SK-N-SH (cell line): ENCODE measurements at regions not wholly inside any gene's neighbourhood (a gene's known extent, or its start where the extent isn't known, plus 50 kb on each side); places are given as distances from the start of the nearest gene placed in this dataset.
A peak's percentile ranks its signal among the peaks of the same experiment; 100 is the strongest.

Source experiments
- CTCF ChIA-PET: fragments of 300-600, 350-600 bp; formaldehyde crosslinking; extraction: SDS; loops from one replicate; lab custom pipeline; 2021; lab: Yijun Ruan, JAX
- POLR2A ChIA-PET: fragments of 350-600 bp; sonication (Branson Sonifier 250); formaldehyde crosslinking; extraction: SDS; loops from one replicate; lab custom pipeline; 2020; ENCODE audit warnings: antibody characterized with exemption, inconsistent platforms; lab: Yijun Ruan, JAX
- DNase-seq: peaks from one replicate; pipeline ENCODE4 v3.0.0; 2012
- H2AFZ ChIP-seq: fragments of 200-600 bp; sonication (generic); 2 replicates; pipeline ENCODE4 v1.8.1; 2016; ENCODE audit warnings: antibody characterized with exemption, mild to moderate bottlenecking, low read depth
- H3F3A ChIP-seq: fragments of 200-600 bp; sonication (generic); replicated peaks from 2 replicates; pipeline ENCODE3; 2016; ENCODE audit warnings: antibody characterized with exemption, mild to moderate bottlenecking; ENCODE audit not compliant: insufficient read depth
- H3K27ac ChIP-seq, 2 experiments: fragments of 200-500 bp in 1 of 2; fragments of 200-600 bp in 1 of 2; sonication (Bioruptor generic) in 1 of 2; sonication (generic), shearing (Covaris generic) in 1 of 2; 2 replicates each; pipeline versions ENCODE4 v1.5.1 to v1.6.1; 2014 to 2016; ENCODE audit warnings: low read depth in 2 of 2, inconsistent platforms in 1 of 2, low read length in 1 of 2, mild to moderate bottlenecking in 1 of 2, mixed read lengths in 1 of 2
- H3K27me3 ChIP-seq: fragments of 200-600 bp; sonication (generic), shearing (Covaris generic); 2 replicates; pipeline ENCODE4 v1.6.1; 2016; ENCODE audit warnings: mixed run types; ENCODE audit not compliant: insufficient read depth
- H3K36me3 ChIP-seq, 2 experiments: fragments of 200-500 bp in 1 of 2; fragments of 200-600 bp in 1 of 2; sonication (Bioruptor generic) in 1 of 2; sonication (generic) in 1 of 2; replicated peaks in 1 of 2; 2 replicates each; pipeline versions ENCODE3 to v1.5.1; 2014 to 2016; ENCODE audit warnings: low read length in 1 of 2, mild to moderate bottlenecking in 1 of 2; ENCODE audit not compliant: insufficient read depth in 2 of 2, control insufficient read depth in 1 of 2
- H3K4me1 ChIP-seq, 2 experiments: fragments of 200-500 bp in 1 of 2; fragments of 200-600 bp in 1 of 2; sonication (Bioruptor generic) in 1 of 2; sonication (generic), shearing (Covaris generic) in 1 of 2; 2 replicates each; pipeline versions ENCODE4 v1.5.1 to v1.6.1; 2014 to 2016; ENCODE audit warnings: low read depth in 1 of 2, low read length in 1 of 2, mixed run types in 1 of 2; ENCODE audit not compliant: insufficient read depth in 2 of 2, control insufficient read depth in 1 of 2
- H3K4me2 ChIP-seq: fragments of 200-600 bp; sonication (generic), shearing (Covaris generic); 2 replicates; pipeline ENCODE4 v1.6.1; 2017; ENCODE audit warnings: mixed run types
- H3K4me3 ChIP-seq, 2 experiments: fragments of 200-500 bp in 1 of 2; fragments of 200-600 bp in 1 of 2; sonication (Bioruptor generic) in 1 of 2; sonication (generic), shearing (Covaris generic) in 1 of 2; 2 replicates each; pipeline versions ENCODE4 v1.5.1 to v1.8.1; 2014 to 2016; ENCODE audit warnings: low read depth in 2 of 2, inconsistent platforms in 1 of 2, low read length in 1 of 2, mild to moderate bottlenecking in 1 of 2, mixed read lengths in 1 of 2, moderate library complexity in 1 of 2
- H3K79me2 ChIP-seq: fragments of 200-600 bp; sonication (generic); 2 replicates; pipeline ENCODE4 v1.8.1; 2017; ENCODE audit warnings: mild to moderate bottlenecking; ENCODE audit not compliant: insufficient read depth
- H3K9ac ChIP-seq: fragments of 200-600 bp; sonication (generic); 2 replicates; pipeline ENCODE4 v1.6.1; 2017; ENCODE audit warnings: mixed run types
- H3K9me2 ChIP-seq: fragments of 200-600 bp; sonication (generic); 2 replicates; pipeline ENCODE4 v1.6.1; 2017; ENCODE audit warnings: mixed run types
- H3K9me3 ChIP-seq: fragments of 200-600 bp; sonication (generic); 2 replicates; pipeline ENCODE4 v1.6.1; 2017; ENCODE audit warnings: mixed run types, mild to moderate bottlenecking, moderate library complexity
- H4K20me1 ChIP-seq: fragments of 200-600 bp; sonication (generic); 2 replicates; pipeline ENCODE4 v1.6.1; 2017; ENCODE audit warnings: mild to moderate bottlenecking, mixed run types; ENCODE audit not compliant: insufficient read depth
- CHD2 ChIP-seq: fragments of 150-350 bp; IDR thresholded peaks from 2 replicates; pipeline ENCODE4 v1.6.1; 2018; ENCODE audit warnings: low read length; ENCODE audit not compliant: partially characterized antibody
- CTCF ChIP-seq: fragments of 200-600 bp; sonication (generic); IDR thresholded peaks from 2 replicates; pipeline ENCODE4 v1.6.1; 2017; ENCODE audit warnings: antibody characterized with exemption, mild to moderate bottlenecking, moderate library complexity
- ELF1 ChIP-seq: IDR thresholded peaks from 2 replicates; pipeline ENCODE4 v1.4.0; 2012
- EP300 ChIP-seq, 2 experiments: IDR thresholded peaks; 2 replicates each; pipeline versions ENCODE4 v1.4.0 to v1.6.1; 2012; ENCODE audit warnings: borderline replicate concordance in 1 of 2, low read depth in 1 of 2, low read length in 1 of 2
- FOSL2 ChIP-seq: IDR thresholded peaks from 2 replicates; pipeline ENCODE4 v1.4.0; 2012; ENCODE audit warnings: low read depth, mild to moderate bottlenecking, moderate library complexity, borderline replicate concordance
- FOXJ3 ChIP-seq: sonication (generic); formaldehyde crosslinking; IDR thresholded peaks from 2 replicates; pipeline ENCODE4 v1.5.1; 2020; ENCODE audit warnings: mild to moderate bottlenecking, missing genetic modification reagents
- FOXM1 ChIP-seq: IDR thresholded peaks from 2 replicates; pipeline ENCODE4 v1.4.0; 2012; ENCODE audit warnings: low read depth, mild to moderate bottlenecking
- JUND ChIP-seq: IDR thresholded peaks from 2 replicates; pipeline ENCODE4 v1.4.0; 2012
- MAX ChIP-seq: IDR thresholded peaks from 2 replicates; pipeline ENCODE4 v1.4.0; 2012; ENCODE audit warnings: low read depth
- MEF2A ChIP-seq: IDR thresholded peaks from 2 replicates; pipeline ENCODE4 v1.4.0; 2012; ENCODE audit warnings: low read depth, borderline replicate concordance
- NRF1 ChIP-seq: IDR thresholded peaks from 2 replicates; pipeline ENCODE4 v1.6.1; 2012; ENCODE audit warnings: low read depth, mild to moderate bottlenecking, low read length
- PBX3 ChIP-seq: IDR thresholded peaks from 2 replicates; pipeline ENCODE4; 2012
- RAD21 ChIP-seq: IDR thresholded peaks from 2 replicates; pipeline ENCODE4 v1.6.1; 2012; ENCODE audit warnings: mild to moderate bottlenecking, low read length
- RCOR1 ChIP-seq: fragments of 150-350 bp; IDR thresholded peaks from 2 replicates; pipeline ENCODE4 v1.6.1; 2017; ENCODE audit warnings: antibody characterized with exemption, low read length
- REST ChIP-seq: IDR thresholded peaks from 2 replicates; pipeline ENCODE4 v1.6.1; 2012; ENCODE audit warnings: mild to moderate bottlenecking, low read depth, low read length, moderate library complexity
- RFX5 ChIP-seq: IDR thresholded peaks from 2 replicates; pipeline ENCODE4 v1.6.1; 2012; ENCODE audit warnings: mild to moderate bottlenecking, improper control_type of control experiment, low read length
- RXRA ChIP-seq: IDR thresholded peaks from 2 replicates; pipeline ENCODE4 v1.4.0; 2012; ENCODE audit warnings: low read depth, mild to moderate bottlenecking, borderline replicate concordance
- SIN3A ChIP-seq: IDR thresholded peaks from 2 replicates; pipeline ENCODE4 v1.6.1; 2012; ENCODE audit warnings: low read depth, mild to moderate bottlenecking, low read length, moderate library complexity, borderline replicate concordance
- SMC3 ChIP-seq: IDR thresholded peaks from 2 replicates; pipeline ENCODE4 v1.6.1; 2012; ENCODE audit warnings: low read depth, low read length, improper control_type of control experiment
- TAF1 ChIP-seq: IDR thresholded peaks from 2 replicates; pipeline ENCODE4 v1.6.1; 2012; ENCODE audit warnings: low read depth, mild to moderate bottlenecking, low read length, moderate library complexity, borderline replicate concordance
- TCF12 ChIP-seq: IDR thresholded peaks from 2 replicates; pipeline ENCODE4 v1.4.0; 2012
- TEAD4 ChIP-seq: IDR thresholded peaks from 2 replicates; pipeline ENCODE4 v1.4.0; 2012; ENCODE audit warnings: mild to moderate bottlenecking, borderline replicate concordance; ENCODE audit not compliant: insufficient read depth
- USF1 ChIP-seq: IDR thresholded peaks from 2 replicates; pipeline ENCODE4 v1.4.0; 2012; ENCODE audit warnings: low read depth, borderline replicate concordance
- USF2 ChIP-seq: fragments of 150-350 bp; IDR thresholded peaks from 2 replicates; pipeline ENCODE4 v1.6.1; 2017; ENCODE audit warnings: antibody characterized with exemption, low read length, low read depth, borderline replicate concordance

GRCh38 chr18:67310826-67311225, 205.7 kb downstream of the DSEL start:
- TF ChIP-seq FOXM1 (no peak), RXRA (no peak), USF2 (no peak), ELF1 (no peak), RCOR1 (no peak), JUND (no peak), REST (no peak), USF1 (no peak), PBX3 (peak; percentile 18), TCF12 (0 out of 2 replicates have a peak, but pooled peaks have one; percentile 17), RFX5 (no peak), RAD21 (no peak), TEAD4 (no peak), MAX (no peak), TAF1 (no peak), SIN3A (no peak), CTCF (no peak), SMC3 (no peak), CHD2 (no peak), MEF2A (no peak), FOSL2 (peak; percentile 27; the same call in 1 of the 2 replicates), FOXJ3 (no peak), NRF1 (no peak), EP300 (IDR thresholded peaks at IDR 0.05; ENCODE audit: borderline replicate concordance in 1 of 2, low read depth in 1 of 2, low read length in 1 of 2) (no peak)
- no peak overlapping the region for H3K9ac ChIP-seq
- no peaks in the 10 kb centered on the region for H3K9me2 ChIP-seq
- POLR2A ChIA-PET, result no interaction called here
- peaks cover 16% of the 10 kb centered on the region for H3F3A ChIP-seq
- H2AFZ ChIP-seq, result no peak overlapping the region
- no peaks in the 10 kb centered on the region for H3K27me3 ChIP-seq
- no peaks in the 10 kb centered on the region for H3K36me3 ChIP-seq
- H3K27ac ChIP-seq, result peak overlapping the region in 1 of 2 experiments; percentile 19; a peak in 1 of 4 replicates
- no peaks in the 10 kb centered on the region for H3K9me3 ChIP-seq
- no peak for DNase-seq
- no peak overlapping the region for H3K4me2 ChIP-seq
- CTCF ChIA-PET, result no interaction called here
- no peak overlapping the region for H3K4me3 ChIP-seq
- H3K4me1 ChIP-seq, result peaks cover 0 to 7% of the 10 kb centered on the region in 2 experiments; a peak in 1 of 4 replicates
- H4K20me1 ChIP-seq, result no peaks in the 10 kb centered on the region
- H3K79me2 ChIP-seq, result no peaks in the 10 kb centered on the region
